CD4-positive, alpha-beta T cell treated with Interferon alpha-2 for 1 hour (primary cell): ENCODE measurements at regions not wholly inside any gene's neighbourhood (a gene's known extent, or its start where the extent isn't known, plus 50 kb on each side); places are given as distances from the start of the nearest gene placed in this dataset.

Source experiments
- DNase-seq, 2 donors: peaks; one replicate each; pipeline ENCODE4 v3.0.0-alpha.2; 2020 to 2022

DNA sequence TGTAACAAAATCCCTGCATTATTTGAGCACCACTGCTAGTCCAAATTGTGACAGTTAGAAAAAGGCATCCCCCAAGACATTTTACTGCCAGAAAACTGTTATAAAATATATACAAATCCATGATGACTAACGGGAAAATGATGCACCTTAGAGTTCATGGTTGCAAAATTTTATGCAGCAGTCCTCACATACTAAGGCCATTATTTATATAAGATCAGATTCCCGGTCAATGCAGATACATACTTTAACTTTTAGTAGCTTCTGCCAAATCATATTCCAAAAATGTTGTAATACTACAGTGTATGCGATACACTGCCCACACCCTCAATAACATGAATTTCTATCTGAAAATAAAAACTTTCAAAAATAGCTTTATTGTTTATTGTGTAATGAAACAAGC is 239.9 kb upstream of the ZNF32 start:
- DNase-seq, result no peak

DNA sequence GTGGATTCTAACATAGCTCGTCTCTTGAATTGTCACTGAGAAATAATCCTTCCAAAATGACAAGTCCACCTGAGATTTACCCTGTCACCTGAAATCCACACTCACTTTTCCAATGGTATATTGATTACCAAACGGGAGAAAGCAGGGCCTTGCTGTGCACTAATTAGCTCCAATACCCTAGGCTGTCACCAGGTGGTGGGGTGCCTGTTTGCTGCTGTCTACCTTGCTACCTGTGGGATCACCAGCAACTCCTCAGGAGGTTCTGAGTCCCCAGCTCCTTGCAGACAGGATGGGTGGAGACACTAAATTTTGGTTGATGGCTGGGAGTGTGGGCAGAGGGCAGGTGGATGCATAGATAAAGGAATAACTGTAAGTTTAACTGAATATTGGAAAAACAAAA is 237.2 kb upstream of the ZNF32 start:
- peak in 1 of 2 donors; percentile 5 for DNase-seq

DNA sequence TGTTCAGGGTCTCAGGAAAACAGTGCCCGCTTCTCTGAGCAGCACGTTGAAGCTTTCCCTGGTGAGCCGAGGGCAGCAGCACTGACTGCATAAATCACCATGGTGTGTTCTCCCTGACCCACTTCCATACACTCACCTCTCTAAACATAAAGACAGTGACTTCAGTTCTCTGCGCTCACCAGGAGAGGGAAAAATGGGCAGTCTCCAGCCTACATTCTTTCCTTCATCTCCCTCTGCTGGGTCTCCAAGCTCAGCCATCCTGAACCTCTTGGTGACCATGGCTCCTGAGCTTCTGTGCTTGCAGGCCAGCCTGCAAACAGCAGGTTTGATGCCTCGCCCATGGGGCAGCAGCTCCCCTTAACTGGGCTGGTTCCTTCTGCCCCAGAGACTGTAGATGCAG is 236.6 kb upstream of the ZNF32 start:
- no peak for DNase-seq

DNA sequence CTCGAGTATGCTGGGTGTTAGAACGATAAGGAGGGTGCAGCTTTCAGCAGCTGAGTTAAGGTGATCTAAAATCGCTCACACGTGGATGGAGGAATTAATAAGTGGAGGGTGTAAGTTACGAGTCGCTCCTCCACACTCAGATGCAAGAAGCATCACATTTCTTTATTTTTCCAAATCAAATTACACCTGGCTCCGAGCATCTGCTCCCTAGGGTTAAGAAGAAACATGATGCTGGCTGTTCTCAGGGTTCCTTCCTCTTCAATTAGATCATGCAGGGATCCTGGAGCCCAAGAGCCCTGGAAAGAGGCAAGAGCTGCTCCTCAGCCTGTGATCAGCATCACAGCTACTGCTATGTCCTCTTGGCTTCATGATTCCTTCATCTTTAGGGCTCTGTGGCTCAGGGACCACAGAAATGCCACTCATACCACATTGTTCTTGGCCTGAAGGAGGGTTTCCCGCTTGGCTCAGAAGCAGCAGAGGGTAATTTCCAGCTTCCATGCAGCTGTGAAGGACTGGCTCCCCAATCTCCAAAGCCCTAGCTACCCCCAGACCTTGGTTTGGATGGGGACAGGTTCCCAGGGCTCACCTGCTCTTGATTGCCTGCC is 235.9 kb upstream of the ZNF32 start:
- DNase-seq, result no peak

DNA sequence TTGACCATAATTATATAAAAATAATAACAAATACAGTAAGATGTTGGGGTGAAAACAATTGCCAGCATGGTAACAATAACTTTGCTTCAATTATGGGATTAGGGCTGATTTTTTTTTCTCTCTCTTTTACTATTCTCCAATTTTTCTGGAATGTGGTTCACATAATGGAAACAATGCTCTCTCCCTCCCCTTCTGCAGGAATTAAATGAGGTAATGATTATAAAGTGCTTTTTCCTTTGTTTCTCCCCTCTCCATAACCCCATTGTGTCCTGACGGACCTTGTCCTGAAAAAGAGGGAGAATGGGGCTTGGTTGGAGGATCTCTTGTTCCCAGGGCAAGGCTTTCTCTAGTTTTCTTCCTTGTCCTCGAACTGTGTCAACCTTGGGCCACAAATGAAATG is 234.0 kb upstream of the ZNF32 start:
- no peak for DNase-seq

DNA sequence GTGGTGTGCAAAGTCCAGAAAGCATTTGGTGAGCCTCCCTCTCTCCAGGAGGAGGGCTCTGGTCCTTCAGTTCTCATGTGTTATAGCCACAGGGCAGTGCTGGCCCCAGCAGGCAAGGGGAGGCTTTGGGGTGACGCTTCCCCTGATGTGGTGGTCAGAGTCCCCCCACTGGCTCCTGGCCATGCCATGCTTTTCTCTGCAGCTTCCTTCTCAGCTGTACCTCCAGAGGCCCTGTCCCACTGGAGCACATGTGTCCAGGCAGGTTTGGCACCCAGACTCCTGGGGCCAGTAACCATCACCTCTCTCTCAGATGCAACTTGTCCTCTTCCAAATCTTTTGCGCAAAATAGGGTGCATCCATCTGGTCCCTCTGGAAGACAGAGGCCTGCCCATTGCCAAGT is 233.0 kb upstream of the ZNF32 start:
- no peak for DNase-seq

DNA sequence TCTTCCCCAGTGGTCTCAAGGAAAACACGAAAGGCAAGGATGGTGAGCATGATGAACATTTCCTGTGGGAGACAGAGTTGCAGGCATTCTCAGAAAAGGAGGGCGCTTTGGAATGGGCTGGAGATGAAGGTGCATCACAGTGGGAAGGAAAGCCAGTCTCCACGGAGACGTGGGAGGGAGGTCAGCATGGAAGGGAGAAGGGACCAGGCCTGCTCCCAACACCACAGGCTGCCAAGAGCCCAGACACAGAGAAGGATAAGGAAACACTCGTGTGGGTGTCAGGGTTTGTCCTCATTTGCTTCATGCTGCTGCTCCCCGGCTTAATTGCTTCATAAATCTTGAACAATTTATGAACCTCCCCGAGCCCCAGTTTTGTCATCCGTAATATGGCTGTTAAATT is 231.5 kb upstream of the ZNF32 start:
- no peak for DNase-seq

DNA sequence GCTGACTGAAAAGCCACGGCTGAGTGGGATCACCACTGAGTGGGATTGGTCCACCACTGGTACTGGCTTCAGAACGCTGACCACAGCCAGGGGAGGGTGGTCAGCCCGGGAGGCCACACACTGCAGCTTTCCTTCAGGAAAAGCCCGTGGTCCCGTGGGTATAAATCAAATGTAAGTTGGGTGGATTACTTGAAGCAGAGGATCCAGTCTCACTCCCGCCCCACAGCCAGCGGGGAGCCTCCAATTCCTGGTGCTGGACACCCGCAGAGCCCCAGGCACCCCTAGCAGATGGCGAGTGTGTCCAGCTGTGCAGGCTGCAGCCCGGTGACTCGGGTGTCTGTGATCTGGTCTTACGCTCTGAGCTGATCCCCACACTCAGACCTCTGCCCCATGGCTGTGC is 231.1 kb upstream of the ZNF32 start:
- no peak for DNase-seq

DNA sequence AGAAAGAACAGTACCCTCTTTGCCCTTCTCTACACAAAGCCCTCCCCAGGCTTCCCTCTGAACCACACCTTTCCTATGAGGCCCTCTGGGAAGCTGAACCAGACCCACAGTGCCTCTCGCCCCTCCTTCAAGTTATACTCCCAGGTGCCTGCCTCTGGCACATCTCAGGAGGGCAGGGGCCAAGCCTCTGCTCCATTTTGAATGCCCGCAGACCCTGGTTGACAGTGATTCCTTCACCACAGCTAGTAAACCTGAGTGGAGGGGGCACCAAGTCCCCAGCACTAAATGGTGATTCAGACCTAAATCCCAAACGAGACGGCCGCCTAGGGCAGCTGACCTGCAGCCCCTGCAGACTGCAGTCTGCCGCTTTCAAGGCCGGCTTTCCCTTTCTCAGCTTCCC is 230.5 kb upstream of the ZNF32 start:
- DNase-seq, result no peak

DNA sequence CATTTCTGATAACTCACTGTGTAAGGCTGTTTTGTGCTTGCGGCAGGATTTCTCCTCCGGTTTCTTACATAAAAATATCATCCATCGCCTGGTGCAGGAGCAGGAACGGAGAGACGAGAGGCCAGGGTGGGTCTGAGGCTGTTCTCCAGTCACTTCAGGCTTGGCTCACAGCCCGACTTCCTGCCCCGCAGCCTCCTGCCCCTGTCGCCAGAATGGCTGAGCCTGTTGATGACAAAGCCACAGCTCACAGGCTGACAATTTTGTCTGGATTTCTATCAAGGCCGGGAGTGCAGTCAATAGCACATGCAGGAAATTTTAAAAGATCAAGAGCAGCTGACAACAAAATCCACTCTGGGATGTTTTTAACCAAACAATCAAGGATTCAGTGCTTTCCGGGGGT is 229.7 kb upstream of the ZNF32 start:
- no peak for DNase-seq

DNA sequence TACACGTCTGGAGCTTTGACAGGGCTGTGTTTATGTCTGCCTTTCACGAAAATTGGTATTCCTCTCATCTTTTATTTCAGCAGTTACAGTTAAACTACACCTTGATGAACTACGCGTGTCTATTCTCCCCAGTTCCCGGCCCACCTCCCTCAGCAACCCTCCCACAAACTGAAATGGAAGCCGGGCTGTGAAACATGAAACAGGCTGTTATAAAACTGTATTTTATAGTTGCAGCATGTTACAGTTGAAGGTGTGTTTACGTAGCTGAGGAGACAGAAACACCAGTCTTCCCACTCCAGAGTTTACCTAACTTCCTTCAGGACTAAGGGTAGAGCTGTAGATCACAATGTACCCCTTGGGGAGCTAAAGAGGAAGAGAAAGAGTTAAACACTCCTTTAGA is 228.3 kb upstream of the ZNF32 start:
- DNase-seq, result no peak

DNA sequence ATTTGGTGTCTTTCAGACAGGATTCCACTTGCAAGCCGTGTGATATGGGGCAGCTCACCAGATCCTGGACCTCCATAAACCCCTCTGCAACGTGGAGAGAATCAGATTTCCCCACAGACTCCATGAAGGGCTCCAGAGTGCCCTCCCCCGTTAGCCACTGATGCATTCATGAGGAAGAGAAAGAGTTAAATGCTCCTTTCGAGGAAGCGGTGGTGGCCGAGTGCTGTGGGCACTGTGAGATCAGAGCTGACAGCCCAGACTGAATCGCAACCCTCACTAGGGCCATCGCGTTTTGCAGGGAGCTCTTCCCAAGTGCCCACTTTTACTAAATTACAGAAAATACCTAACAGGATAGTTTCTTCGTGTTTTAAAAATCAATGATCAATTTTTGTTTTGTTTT is 226.3 kb upstream of the ZNF32 start:
- DNase-seq, result no peak

DNA sequence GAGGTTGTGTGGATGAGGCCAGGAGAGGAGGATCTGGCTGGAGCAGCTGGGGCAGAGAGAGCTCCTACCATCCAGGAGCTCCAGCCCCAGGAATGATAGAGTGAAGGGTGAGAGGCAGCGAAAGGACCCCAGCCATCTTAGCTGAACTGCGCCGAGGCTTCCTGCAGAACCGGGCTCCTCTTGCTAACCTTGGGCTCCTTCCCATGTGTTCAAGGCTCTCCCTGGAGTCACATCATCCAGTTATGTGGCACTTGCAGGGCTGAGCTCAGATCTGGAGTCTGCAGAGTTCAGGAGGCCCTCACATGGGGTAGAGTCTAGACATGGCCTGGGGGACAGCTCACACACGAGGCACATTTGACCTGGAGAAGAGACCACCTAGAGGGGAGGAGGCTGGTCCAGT is 225.0 kb upstream of the ZNF32 start:
- no peak for DNase-seq

DNA sequence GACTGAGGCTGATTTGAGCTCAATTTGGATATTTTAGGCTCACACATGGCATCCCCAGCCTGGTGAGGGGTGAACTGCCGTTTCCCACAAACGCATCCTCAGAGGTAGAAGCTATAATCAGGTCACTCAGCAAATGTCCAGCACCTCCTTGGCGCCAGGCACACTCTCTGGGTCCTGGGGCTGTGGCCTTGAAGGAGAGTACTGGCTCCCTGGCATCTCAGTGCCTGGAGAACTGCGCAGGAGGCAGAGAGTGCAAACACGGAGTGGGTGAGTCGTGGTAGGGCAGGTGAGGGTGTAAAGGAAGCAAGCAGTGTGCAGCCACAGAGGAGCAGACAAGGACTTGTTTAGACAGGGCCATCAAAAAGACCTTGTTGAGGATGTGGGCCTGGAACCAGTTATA is 224.0 kb upstream of the ZNF32 start:
- no peak for DNase-seq

DNA sequence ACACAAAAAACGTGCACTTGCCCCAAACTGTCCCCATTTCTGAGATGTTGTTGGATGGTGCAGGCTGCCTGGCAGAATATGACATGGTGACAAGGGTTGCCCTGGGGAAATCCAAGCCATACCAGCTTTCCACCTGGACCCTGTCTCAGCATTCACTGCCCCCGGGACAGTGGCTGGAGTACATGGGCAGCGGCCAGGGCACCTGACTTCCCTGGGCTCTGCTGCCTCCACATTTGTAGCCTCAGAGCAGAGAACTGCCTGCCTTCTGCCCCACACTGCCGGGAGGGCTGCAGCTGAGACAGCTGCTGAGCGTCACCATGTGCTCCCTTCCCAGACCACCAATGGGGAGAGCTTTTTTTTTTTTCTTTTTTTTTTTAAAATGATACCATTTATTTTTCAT is 222.9 kb upstream of the ZNF32 start:
- no peak for DNase-seq

DNA sequence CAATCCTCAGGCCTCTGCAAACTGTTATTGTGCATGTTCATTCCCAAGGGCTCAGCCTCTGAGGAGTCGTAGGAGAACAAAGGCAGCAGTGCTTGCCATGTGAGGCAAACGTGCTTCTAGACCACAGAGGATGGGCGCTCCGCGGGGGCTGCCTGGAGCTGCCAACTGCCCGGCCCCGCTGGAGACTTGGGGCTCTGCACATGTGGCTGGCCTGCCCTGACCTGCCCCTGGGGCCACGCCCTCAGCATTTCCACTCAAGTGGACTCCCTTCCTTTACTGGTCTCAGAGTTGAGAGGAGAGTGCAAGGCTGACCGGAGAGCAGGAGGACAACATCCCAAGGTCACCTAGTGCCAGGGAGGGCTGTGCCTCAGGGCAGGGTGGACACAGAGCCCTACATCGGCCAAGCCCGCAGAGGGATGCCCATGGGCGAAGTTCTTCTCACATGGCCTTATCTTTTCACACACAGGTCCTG is 222.3 kb upstream of the ZNF32 start:
- DNase-seq, result no peak

DNA sequence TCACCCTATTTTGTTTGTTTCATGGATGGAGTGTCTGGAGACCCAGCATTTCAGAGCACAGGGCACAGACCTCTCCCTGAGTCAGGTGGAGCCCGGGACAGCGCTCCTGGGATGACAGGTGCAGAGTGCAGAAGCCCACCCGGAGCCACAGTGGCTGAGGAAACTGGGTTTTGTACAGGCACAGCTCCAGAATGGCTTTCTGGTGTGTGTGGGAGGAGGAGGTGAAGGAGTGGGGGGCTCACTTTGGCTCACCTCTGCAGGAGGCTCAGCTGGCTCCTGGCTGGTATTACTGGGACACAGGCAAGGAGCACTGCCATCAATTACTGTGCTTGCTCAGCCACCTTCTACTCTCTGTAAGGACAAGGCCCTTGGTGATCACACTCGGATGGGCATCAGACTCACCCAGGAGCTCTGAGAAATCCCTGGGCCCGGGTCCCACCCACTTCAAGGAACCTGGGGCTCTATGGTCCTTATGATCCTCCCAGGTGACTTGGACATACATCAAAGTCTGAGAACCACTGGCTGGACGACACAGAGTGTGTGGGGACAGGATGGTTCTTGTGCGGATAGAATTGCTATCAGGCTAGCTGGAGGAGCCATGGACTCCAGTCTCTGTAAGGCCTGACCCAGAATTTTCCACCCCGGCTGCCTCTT is 221.1 kb upstream of the ZNF32 start:
- DNase-seq, result no peak

DNA sequence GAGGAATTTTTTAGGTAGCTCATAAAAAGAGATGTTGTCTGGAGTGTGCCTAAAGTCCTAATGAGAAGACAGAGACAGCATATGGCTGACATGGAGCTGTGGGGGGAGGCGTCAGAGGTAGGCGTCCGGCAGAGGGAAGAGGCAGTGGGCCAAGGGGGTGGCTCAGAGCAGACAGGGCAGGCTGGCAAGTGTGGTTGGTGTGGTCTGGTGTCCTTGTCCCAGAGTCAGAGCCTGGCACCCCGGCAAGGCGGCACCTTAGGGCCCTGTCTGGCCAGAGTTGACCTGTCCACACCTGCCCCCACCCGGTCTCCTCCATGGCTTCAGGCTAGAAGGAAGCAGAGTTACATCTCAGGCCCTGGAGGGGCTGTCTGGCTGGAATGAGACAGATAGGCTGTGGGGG is 220.3 kb upstream of the ZNF32 start:
- DNase-seq, result no peak

DNA sequence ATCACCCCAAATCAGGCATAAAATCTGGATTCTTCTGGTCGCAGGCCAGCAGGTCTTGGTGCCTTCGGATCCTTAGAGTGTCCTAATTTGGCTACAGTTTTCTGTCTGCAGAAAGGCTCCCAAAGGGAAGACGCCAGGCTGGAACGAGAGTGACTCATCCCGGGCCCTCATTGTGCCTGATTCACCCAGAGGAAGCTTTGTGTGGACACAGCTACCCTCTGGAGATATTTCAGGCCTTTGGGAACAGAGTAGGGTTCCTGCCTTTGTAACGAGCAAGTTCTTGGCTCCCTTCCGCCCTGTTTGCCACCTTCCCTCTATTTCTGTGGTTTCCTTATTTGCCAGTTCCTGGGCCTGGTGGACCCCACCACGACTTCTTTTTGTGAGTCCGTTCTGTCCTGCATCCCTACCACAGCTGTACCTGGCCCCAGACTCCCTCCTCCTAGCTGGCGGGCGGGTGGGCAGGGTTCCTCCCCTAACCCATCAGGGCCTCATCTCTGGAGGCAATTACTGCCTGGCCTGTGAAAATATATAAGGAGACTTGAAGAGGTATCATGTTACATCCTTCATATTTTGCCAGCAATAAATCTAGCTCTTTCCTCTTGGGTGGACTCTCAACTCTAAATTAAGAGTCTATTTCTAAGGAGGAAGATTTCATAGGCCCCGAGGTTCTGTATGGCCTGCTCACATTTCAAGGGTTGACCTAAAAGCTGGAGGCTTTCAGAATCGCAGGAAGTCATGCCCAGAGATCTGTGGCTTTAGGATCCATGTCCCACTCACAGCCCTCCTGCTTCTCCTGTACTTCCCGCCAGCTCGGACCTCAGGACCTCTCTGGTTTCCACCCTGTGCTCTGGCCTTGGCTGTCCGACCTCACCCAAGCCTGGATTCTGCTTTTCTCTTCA is 219.2 kb upstream of the ZNF32 start:
- no peak for DNase-seq

DNA sequence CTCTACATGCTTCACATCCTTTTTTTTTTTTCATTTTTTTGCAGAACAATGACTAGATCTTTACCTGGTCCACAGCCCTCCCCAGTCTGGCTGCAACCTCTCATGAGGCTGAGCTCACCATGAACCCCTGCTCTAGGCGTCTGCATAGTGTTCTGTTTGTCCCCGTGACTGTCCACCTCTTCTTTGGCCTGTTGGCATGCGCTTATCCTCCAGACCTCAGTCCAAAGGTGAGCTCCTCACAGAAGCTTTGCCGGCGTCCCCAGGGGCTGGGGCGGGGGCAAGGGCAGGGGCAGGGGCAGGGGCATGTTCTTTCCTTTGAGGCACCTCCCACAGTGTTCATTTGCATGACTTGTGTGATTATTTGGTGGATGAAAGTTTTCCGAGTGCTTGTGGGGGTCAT is 218.4 kb upstream of the ZNF32 start:
- DNase-seq, result no peak

DNA sequence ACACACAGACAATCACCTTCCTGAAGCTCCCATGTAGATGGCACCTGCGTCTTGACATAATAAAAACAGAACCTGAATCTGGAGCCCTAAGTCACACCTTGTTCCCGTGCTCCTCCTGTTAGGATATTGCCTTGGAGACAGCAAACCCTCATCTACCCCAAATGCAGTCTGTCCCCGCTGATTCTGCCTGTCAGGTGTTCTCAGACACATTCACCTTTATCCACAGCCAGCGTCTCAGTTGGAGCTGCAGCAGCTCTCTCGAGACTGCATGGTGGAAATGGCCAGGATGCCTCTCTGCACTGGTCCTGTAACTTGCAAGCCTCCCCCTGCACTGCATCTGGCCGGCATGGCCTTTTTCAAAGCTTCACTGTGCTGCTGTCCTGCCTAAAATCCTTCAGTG is 218.0 kb upstream of the ZNF32 start:
- DNase-seq, result no peak

DNA sequence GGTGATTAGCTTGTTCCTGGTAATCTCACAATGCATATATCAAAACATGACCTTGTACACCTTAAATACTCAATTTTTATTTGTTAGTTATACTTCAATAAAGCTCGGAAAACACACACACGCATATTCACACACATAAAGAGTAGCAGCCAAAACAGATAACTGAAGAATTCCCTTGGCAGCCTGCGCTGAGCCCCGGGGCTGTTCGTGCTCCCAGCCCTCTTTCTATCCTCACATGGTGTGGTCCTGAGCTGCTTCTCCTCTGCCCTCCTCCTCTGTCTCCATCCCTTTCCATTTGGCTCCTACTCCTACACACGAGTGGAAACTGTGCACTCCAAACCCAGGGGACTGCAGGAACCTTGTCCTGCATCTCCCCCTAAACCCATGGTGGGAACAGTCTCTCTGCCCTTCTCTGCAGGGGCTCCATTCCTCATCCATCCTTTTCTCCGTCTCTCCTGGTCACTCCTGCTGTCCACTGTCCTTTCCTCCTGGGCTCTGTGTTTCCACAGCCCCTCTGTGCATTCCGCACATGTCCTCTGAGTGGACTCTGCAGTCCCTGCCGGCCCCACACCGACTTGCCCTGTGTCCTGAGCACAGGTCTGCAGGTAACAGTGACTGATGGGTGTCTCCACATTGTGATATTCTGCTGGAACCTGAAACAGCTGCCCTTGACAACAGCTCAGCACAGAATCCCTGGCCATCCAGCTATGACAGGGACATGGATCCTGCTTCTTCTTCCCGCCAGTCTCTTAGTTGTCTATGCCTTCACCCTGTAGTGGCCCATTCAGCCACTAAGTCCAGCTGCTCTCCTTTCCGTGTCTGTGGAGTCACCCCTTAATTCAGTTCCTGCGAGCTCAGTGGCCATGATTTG is 216.8 kb upstream of the ZNF32 start:
- no peak for DNase-seq

DNA sequence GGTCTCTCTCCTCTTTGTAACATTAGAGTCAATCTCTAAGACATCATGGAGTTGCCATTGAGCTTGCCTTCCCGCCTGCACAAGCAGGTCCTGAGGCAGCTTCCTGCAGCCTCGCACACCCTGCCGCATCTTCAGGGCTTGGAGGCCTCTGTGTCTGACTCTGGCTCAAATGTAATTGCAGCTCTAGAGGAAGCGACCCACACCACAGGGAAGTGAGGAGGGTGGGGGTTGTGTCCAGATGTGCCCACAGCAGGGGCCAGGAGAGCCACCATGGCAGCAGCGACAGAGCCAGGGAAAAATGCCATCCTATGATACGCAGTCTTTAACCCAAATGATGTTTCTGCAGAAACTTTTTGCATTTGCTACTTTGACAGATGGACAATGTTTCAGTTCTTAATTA is 216.0 kb upstream of the ZNF32 start:
- DNase-seq, result no peak
